Natural killer cell (primary cell): ENCODE measurements at regions not wholly inside any gene's neighbourhood (a gene's known extent, or its start where the extent isn't known, plus 50 kb on each side); places are given as distances from the start of the nearest gene placed in this dataset.
"Not testable (repeated sequence)": the region's sequence is repeated elsewhere in the genome, so short reads cannot be mapped to it uniquely, and the experiment has no call there.

Experiments
- ATAC-seq, 3 donors: fragments of 150-1000 bp in 2 of 3; fragments of 200-7000 bp in 1 of 3; cut with Tn5 transposase; 1 replicate in 1 of 3; 2 replicates in 2 of 3; pipeline ENCODE4 v1.10.0; 2021; ENCODE audit warnings: mild to moderate bottlenecking in 2 of 3, moderate library complexity in 2 of 3
- DNase-seq, 2 donors: peaks; one replicate each; pipeline versions ENCODE4 v3.0.0 to v3.0.0-alpha.2; 2013 to 2021; ENCODE audit warnings: mixed read lengths in 1 of 2
- H3K27ac ChIP-seq: one replicate; pipeline ENCODE4 v1.5.1; 2013; ENCODE audit warnings: mild to moderate bottlenecking, low read length
- H3K27me3 ChIP-seq: one replicate; pipeline ENCODE4 v1.6.1; 2013; ENCODE audit warnings: low read length; ENCODE audit not compliant: control insufficient read depth, insufficient read depth
- H3K36me3 ChIP-seq: one replicate; pipeline ENCODE4 v1.6.1; 2013; ENCODE audit warnings: low read length; ENCODE audit not compliant: control insufficient read depth, insufficient read depth
- H3K4me1 ChIP-seq: one replicate; pipeline ENCODE4 v1.6.1; 2013; ENCODE audit warnings: low read length; ENCODE audit not compliant: control insufficient read depth, insufficient read depth
- H3K4me3 ChIP-seq: one replicate; pipeline ENCODE4 v1.5.1; 2013; ENCODE audit warnings: low read length
- H3K9me3 ChIP-seq: one replicate; pipeline ENCODE4 v1.6.1; 2013; ENCODE audit warnings: low read length; ENCODE audit not compliant: control insufficient read depth, insufficient read depth
- H3K27ac Mint-ChIP-seq, 2 donors: one replicate each; pipeline ENCODE4 v1.8.0; 2022; ENCODE audit warnings: mild to moderate bottlenecking in 2 of 2, mixed read lengths in 2 of 2, moderate library complexity in 1 of 2
- H3K27me3 Mint-ChIP-seq, 2 donors: one replicate each; pipeline ENCODE4 v1.8.0; 2022; ENCODE audit warnings: low read depth in 2 of 2, mixed read lengths in 2 of 2
- H3K36me3 Mint-ChIP-seq: one replicate; pipeline ENCODE4 v1.8.0; 2022; ENCODE audit warnings: mixed read lengths
- H3K4me1 Mint-ChIP-seq, 2 donors: one replicate each; pipeline ENCODE4 v1.8.0; 2022; ENCODE audit warnings: mixed read lengths in 2 of 2
- H3K4me3 Mint-ChIP-seq: one replicate; pipeline ENCODE4 v1.8.0; 2022; ENCODE audit warnings: mild to moderate bottlenecking, moderate library complexity, mixed read lengths
- H3K9me3 Mint-ChIP-seq, 2 donors: one replicate each; pipeline ENCODE4 v1.8.0; 2022; ENCODE audit warnings: mixed read lengths in 2 of 2
- WGBS: methylation state at CpG from one replicate; pipeline ENCODE4 v1.1.7; 2013; ENCODE audit warnings: missing lambda C conversion rate; ENCODE audit not compliant: insufficient coverage; 5-methylcytosine and 5-hydroxymethylcytosine counted together
- intact Hi-C: fragments of 100-400 bp; cut with micrococcal nuclease; formaldehyde crosslinking; loops from one replicate; pipeline ENCODE4 v1.14.2; 2022
- TF ChIP-seq, protein P1 (sequence below): fragments of 200-600 bp; IDR thresholded peaks from one replicate; pipeline ENCODE4 v1.8.0; 2022; ENCODE audit warnings: antibody characterized with exemption

- TF ChIP-seq, protein P1, sequence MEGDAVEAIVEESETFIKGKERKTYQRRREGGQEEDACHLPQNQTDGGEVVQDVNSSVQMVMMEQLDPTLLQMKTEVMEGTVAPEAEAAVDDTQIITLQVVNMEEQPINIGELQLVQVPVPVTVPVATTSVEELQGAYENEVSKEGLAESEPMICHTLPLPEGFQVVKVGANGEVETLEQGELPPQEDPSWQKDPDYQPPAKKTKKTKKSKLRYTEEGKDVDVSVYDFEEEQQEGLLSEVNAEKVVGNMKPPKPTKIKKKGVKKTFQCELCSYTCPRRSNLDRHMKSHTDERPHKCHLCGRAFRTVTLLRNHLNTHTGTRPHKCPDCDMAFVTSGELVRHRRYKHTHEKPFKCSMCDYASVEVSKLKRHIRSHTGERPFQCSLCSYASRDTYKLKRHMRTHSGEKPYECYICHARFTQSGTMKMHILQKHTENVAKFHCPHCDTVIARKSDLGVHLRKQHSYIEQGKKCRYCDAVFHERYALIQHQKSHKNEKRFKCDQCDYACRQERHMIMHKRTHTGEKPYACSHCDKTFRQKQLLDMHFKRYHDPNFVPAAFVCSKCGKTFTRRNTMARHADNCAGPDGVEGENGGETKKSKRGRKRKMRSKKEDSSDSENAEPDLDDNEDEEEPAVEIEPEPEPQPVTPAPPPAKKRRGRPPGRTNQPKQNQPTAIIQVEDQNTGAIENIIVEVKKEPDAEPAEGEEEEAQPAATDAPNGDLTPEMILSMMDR, result no peak
- Histone ChIP-seq H3K27ac (no peak overlapping the region), H3K9me3 (no peaks in the 10 kb centered on the region), H3K4me1 (peaks cover 13% of the 10 kb centered on the region), H3K27me3 (no peaks in the 10 kb centered on the region), H3K4me3 (no peak overlapping the region), H3K36me3 (no peaks in the 10 kb centered on the region)
- no peaks in the 10 kb centered on the region for H3K27me3 Mint-ChIP-seq
- H3K4me3 Mint-ChIP-seq, result peak overlapping the region; percentile 49
- ATAC-seq, result peak in 2 of 3 donors; percentile 24 to 40
- intact Hi-C loops, result no loop called here
- H3K27ac Mint-ChIP-seq, result peak overlapping the region in 1 of 2 donors; percentile 30
- H3K36me3 Mint-ChIP-seq, result peaks cover 2% of the 10 kb centered on the region
- DNase-seq, result peak in 1 of 2 donors; percentile 10
- peaks cover 16 to 18% of the 10 kb centered on the region in 2 donors for H3K4me1 Mint-ChIP-seq
- H3K9me3 Mint-ChIP-seq, result no peaks in the 10 kb centered on the region
Measured at GRCh38 chr6:130724089-130724488, 103.1 kb upstream of the SMLR1 start.

DNA sequence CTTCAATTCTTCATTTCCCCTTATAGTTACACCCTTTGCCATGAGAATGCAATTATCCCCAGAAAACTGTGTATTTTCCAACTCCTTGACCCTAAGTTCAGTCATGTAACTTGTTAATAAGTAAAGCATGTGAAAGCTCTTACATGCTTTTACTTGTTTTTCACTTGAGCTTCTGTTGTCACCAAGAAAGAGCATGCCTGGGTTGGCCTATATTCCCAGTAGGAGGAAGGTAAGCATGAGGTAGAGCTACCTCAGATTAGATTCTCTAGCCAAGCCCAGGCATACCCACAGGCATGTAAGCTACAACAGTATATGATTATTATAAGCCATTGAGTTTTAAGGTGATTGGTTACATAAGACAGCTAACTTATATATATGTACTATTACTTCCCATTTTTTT is 101.7 kb upstream of the SMLR1 start:
- no peaks in the 10 kb centered on the region for H3K36me3 ChIP-seq

DNA sequence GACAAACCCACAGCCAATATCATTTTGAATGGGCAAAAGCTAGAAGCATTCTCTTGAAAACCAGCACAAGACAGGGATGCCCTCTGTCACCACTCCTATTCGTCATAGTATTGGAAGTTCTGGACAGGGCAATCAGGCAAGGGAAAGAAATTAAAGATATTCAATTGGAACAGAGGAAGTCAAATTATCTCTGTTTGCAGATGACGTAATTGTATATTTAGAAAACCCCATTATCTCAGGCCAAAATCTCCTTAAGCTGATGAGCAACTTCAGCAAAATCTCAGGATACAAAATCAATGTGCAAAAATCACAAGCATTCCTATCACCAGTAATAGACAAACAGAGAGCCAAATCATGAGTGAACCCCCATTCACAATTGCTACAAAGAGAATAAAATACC is 99.1 kb upstream of the SMLR1 start:
- H3K4me3 ChIP-seq, H3K9me3 Mint-ChIP-seq, H3K36me3 ChIP-seq, H3K4me3 Mint-ChIP-seq, DNase-seq, ATAC-seq, intact Hi-C loops, H3K27ac Mint-ChIP-seq, H3K36me3 Mint-ChIP-seq, H3K27ac ChIP-seq, H3K27me3 Mint-ChIP-seq, H3K27me3 ChIP-seq, H3K9me3 ChIP-seq: not testable (repeated sequence)
- WGBS, result 95% methylated on average over 2 of the region's 2 CpGs
- peaks cover 26 to 29% of the 10 kb centered on the region in 2 donors for H3K4me1 Mint-ChIP-seq
- H3K4me1 ChIP-seq, result peaks cover 13% of the 10 kb centered on the region

More for the DNA sequence above, 101.7 kb upstream of the SMLR1 start:
- H3K4me3 ChIP-seq, result no peak overlapping the region
- no peak for ATAC-seq
- H3K27ac ChIP-seq, result no peak overlapping the region
- Mint-ChIP-seq H3K4me1 (peaks cover 19 to 21% of the 10 kb centered on the region in 2 donors), H3K27me3 (no peaks in the 10 kb centered on the region), H3K4me3 (no peak overlapping the region), H3K9me3 (no peaks in the 10 kb centered on the region), H3K27ac (no peak overlapping the region), H3K36me3 (no peaks in the 10 kb centered on the region)
- TF ChIP-seq, protein P1, result no peak
- intact Hi-C loops, result no loop called here
- no peaks in the 10 kb centered on the region for H3K9me3 ChIP-seq
- DNase-seq, result no peak
- no peaks in the 10 kb centered on the region for H3K27me3 ChIP-seq
- H3K4me1 ChIP-seq, result peaks cover 13% of the 10 kb centered on the region

GRCh38 chr6:130730600-130730999 is 96.6 kb upstream of the SMLR1 start:
- H3K9me3 ChIP-seq, result no peaks in the 10 kb centered on the region
- H3K36me3 Mint-ChIP-seq, result no peaks in the 10 kb centered on the region
- H3K36me3 ChIP-seq, result no peaks in the 10 kb centered on the region
- H3K4me3 Mint-ChIP-seq, result no peak overlapping the region
- H3K9me3 Mint-ChIP-seq, result no peaks in the 10 kb centered on the region
- no peaks in the 10 kb centered on the region for H3K4me1 ChIP-seq
- DNase-seq (no peak), ATAC-seq (peak in 2 of 3 donors; percentile 31 to 55)
- no peak overlapping the region for H3K27ac Mint-ChIP-seq
- no peaks in the 10 kb centered on the region for H3K27me3 ChIP-seq
- H3K27ac ChIP-seq, result no peak overlapping the region
- intact Hi-C loops, result no loop called here
- H3K27me3 Mint-ChIP-seq, result no peaks in the 10 kb centered on the region
- H3K4me3 ChIP-seq, result no peak overlapping the region
- H3K4me1 Mint-ChIP-seq, result peaks cover 13 to 16% of the 10 kb centered on the region in 2 donors
- TF ChIP-seq, protein P1, result no peak
